ENCODE measurements at regions not wholly inside any gene's neighbourhood (a gene's known extent, or its start where the extent isn't known, plus 50 kb on each side); places are given as distances from the start of the nearest gene placed in this dataset.

- Histone ChIP-seq H3K4me3 (no peak overlapping the region), H3K27ac (no peak overlapping the region), H3K27me3 (no peaks in the 10 kb centered on the region), H3K4me1 (peaks cover 43% of the 10 kb centered on the region), H3K36me3 (no peaks in the 10 kb centered on the region), H3K9me3 (no peaks in the 10 kb centered on the region)
- TF ChIP-seq POLR2AphosphoS5 (IDR thresholded peaks at IDR 0.05) (no peak), EP300 (IDR thresholded peaks at IDR 0.05) (no peak)
- 73% methylated on average over 6 of the region's 9 CpGs for WGBS
- DNase-seq (ENCODE audit: low spot score in 2 of 2): no peak
These were observed 192.1 kb upstream of the CIBAR2 start for GRCh38 chr16:85304337-85304736.

DNA sequence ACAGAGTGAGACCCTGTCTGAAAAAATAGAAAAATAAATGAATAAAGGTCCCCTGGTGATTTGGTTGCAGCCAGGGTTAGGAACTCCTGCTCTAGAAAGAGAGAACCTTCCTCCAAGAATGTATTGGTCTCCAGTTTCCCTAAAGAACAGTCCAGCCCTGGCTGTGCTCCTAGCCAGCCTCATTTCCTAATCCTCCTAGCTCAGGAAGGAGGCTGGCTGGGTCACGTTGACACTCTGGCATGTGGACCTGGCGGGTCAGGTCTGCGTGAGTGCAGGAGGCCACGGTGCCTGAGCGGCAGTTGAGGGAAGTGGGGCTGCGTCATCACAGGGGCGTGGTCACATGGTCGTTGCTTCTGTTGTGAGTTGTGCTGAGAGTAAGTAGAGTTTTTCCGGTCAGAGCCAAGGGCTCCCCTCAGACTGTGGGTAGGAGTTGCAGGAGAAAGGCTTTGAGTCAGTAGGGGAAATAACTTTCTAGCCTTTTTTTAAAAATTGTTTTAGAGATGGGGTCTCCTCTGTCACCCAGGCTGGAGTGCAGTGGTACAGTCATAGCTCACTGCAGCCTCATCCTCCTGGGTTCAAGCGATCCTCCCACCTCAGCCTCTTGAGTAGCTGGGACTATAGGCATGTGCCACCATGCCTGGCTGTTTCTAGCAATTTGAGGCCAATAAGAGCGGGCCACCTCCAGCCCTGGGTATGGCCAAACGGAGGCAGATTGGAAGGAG, 194.0 kb upstream of the CIBAR2 start:
- no peak overlapping the region for H3K4me3 ChIP-seq
- H3K4me1 ChIP-seq: peaks cover 60% of the 10 kb centered on the region
- TF ChIP-seq CTCF (IDR thresholded peaks at IDR 0.05) (no peak), POLR2A (IDR thresholded peaks at IDR 0.05) (no peak), POLR2AphosphoS5 (IDR thresholded peaks at IDR 0.05) (peak in 2 of 3 donors; percentile 76 to 80), EP300 (IDR thresholded peaks at IDR 0.05) (no peak)
- peak; percentile 93 to 95 for DNase-seq (ENCODE audit: low spot score in 2 of 2)
- no peaks in the 10 kb centered on the region for H3K27me3 ChIP-seq
- H3K36me3 ChIP-seq: no peaks in the 10 kb centered on the region
- H3K27ac ChIP-seq: no peak overlapping the region
- WGBS: 13% methylated on average over 10 of the region's 12 CpGs
- H3K9me3 ChIP-seq: no peaks in the 10 kb centered on the region

DNA sequence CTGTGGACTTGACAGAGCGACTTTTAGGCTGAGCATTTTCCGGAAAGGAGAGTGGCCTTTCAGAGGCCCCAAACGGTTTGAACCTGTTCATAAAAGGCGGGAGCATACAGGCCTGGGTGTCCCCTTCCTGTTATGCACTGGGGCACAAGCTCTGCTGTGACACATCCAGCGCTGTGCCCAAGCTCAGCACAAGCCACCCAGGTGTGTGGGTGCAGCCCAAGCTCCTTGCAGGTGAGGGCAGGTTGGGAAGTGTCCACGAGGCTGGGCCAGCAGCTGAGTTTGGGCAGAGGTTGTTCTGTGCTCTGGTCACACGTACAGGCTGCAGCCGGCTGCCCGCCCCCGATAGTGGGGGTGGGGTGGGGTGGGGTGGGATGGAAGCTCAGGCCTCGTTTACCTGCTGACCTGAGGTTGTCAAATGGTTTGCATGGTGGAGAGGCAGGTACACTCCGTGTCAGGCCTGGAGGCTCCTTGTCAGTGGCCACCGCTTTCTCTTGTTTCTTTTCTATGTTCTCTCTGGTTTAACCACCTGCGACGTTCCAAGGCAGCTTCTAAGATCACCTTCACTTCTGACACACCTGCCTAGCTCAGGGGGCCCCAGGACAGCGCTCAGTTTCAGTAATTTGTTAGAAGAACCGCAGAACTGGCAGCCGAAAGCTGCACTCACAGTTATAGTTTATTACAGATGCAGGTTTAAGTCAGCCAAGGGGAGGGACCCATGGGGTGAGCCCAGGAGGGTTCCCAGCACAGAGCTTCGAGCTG, 194.7 kb upstream of the CIBAR2 start:
- Histone ChIP-seq H3K4me3 (no peak overlapping the region), H3K36me3 (no peaks in the 10 kb centered on the region), H3K27ac (no peak overlapping the region), H3K4me1 (peaks cover 65% of the 10 kb centered on the region), H3K27me3 (no peaks in the 10 kb centered on the region), H3K9me3 (no peaks in the 10 kb centered on the region)
- WGBS: 83% methylated on average over 15 of the region's 19 CpGs
- no peak for TF ChIP-seq POLR2A (IDR thresholded peaks at IDR 0.05)
- TF ChIP-seq POLR2AphosphoS5 (IDR thresholded peaks at IDR 0.05): no peak
- TF ChIP-seq EP300 (IDR thresholded peaks at IDR 0.05): no peak
- TF ChIP-seq CTCF (IDR thresholded peaks at IDR 0.05): no peak
- no peak for DNase-seq (ENCODE audit: low spot score in 2 of 2)

- no peak for TF ChIP-seq POLR2A (IDR thresholded peaks at IDR 0.05)
These were observed 195.5 kb upstream of the CIBAR2 start for GRCh38 chr16:85307552-85308364.

DNA sequence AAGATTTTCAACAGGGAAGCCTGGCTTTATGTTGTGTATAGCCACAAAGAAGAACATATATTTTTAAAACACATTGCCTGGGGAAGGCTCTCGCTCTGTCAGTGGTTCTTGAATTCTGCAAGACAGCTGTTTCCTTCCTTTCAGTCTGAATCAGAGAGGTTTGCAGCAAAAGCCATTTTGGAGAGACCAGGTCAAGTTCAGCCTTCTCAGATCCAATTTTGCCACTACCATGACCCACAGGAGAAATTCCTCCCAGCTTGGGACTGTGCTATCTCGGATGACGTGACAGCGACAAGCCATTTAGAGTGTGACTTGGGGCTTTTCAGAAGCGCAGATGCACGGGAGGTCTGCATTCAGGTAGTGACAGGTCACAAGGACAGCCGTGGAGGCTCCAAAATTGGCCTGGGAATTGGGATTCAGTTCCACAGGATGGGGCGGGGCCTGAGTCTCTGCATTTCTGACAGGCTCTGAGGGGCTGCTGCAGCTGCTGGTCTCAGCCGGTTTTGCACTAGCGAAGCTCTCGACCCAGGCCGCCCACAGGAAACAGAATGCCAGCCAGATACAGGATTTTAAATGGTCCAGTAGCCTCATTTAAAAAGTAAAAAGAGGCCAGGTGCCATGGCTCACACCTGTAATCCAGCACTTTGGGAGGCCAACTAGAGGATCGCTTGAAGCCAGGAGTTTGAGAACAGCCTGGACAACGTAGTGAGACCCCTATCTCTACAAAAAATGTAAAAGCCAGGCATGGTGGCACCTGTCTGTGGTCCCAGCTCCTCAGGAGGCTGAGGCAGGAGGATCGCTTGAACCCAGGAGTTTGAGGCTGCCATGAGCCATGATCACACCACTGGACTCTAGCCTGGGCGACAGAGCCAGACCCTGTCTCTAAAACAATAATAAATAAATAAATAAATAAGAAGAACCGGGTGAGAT, 196.6 kb upstream of the CIBAR2 start:
- Histone ChIP-seq H3K27me3 (no peaks in the 10 kb centered on the region), H3K4me1 (peaks cover 73% of the 10 kb centered on the region), H3K4me3 (no peak overlapping the region), H3K27ac (no peak overlapping the region), H3K9me3 (no peaks in the 10 kb centered on the region), H3K36me3 (no peaks in the 10 kb centered on the region)
- TF ChIP-seq POLR2AphosphoS5 (IDR thresholded peaks at IDR 0.05) (no peak), POLR2A (IDR thresholded peaks at IDR 0.05) (no peak), CTCF (IDR thresholded peaks at IDR 0.05) (no peak), EP300 (IDR thresholded peaks at IDR 0.05) (no peak)
- DNase-seq (ENCODE audit: low spot score in 2 of 2): no peak
- WGBS: 87% methylated on average over 15 of the region's 17 CpGs

More at GRCh38 chr16:85307552-85308364, 195.5 kb upstream of the CIBAR2 start:
- H3K36me3 ChIP-seq: no peaks in the 10 kb centered on the region
- no peak overlapping the region for H3K4me3 ChIP-seq
- H3K27ac ChIP-seq: no peak overlapping the region
- DNase-seq (ENCODE audit: low spot score in 2 of 2): no peak
- no peaks in the 10 kb centered on the region for H3K27me3 ChIP-seq
- H3K4me1 ChIP-seq: peaks cover 71% of the 10 kb centered on the region
- no peaks in the 10 kb centered on the region for H3K9me3 ChIP-seq
- WGBS: 89% methylated on average over 19 of the region's 24 CpGs
